ENCODE measurements at regions not wholly inside any gene's neighbourhood (a gene's known extent, or its start where the extent isn't known, plus 50 kb on each side); places are given as distances from the start of the nearest gene placed in this dataset.

DNA sequence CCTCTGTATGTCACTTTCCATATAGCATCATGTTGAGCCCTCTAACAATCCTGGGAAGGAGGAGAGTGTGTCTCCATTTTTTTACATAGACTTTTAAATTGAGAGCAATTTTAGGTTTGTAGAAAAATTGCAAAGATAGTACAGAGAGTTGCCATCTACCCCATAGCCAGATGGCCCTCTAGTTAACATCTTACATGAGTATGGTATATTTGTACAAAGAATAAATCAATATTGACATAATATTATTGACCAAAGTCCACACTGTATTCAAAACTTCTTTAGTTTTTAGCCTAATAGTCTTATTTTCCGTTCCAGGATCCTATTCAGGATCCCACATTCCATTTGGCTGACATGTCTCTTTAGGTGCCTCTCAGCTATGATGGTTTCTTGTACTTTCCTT, 274.6 kb upstream of the PLPP4 start:
- TF ChIP-seq, protein P1, sequence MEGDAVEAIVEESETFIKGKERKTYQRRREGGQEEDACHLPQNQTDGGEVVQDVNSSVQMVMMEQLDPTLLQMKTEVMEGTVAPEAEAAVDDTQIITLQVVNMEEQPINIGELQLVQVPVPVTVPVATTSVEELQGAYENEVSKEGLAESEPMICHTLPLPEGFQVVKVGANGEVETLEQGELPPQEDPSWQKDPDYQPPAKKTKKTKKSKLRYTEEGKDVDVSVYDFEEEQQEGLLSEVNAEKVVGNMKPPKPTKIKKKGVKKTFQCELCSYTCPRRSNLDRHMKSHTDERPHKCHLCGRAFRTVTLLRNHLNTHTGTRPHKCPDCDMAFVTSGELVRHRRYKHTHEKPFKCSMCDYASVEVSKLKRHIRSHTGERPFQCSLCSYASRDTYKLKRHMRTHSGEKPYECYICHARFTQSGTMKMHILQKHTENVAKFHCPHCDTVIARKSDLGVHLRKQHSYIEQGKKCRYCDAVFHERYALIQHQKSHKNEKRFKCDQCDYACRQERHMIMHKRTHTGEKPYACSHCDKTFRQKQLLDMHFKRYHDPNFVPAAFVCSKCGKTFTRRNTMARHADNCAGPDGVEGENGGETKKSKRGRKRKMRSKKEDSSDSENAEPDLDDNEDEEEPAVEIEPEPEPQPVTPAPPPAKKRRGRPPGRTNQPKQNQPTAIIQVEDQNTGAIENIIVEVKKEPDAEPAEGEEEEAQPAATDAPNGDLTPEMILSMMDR (IDR thresholded peaks at IDR 0.05), result no peak
- TF ChIP-seq POLR2AphosphoS5 (IDR thresholded peaks at IDR 0.05; ENCODE audit: low read depth, low read length) (no peak), TCF7L2 (IDR thresholded peaks at IDR 0.05; ENCODE audit: low read depth, low read length) (no peak), REST (IDR thresholded peaks at IDR 0.05; ENCODE audit: insufficient read depth in 1 of 2, low read depth in 2 of 2, low read length in 1 of 2) (no peak)
